NCI-H526 (cell line): ENCODE measurements at regions not wholly inside any gene's neighbourhood (a gene's known extent, or its start where the extent isn't known, plus 50 kb on each side); places are given as distances from the start of the nearest gene placed in this dataset.
"Not testable (repeated sequence)": the region's sequence is repeated elsewhere in the genome, so short reads cannot be mapped to it uniquely, and the experiment has no call there.

Experiments used
- DNase-seq, 2 experiments: peaks; one replicate each; lab custom pipeline; 2025; lab: John Stamatoyannopoulos, UW

GRCh38 chr22:26769663-26770062 lies 112.3 kb downstream of the MIAT start:
- no peak for DNase-seq

- DNase-seq: no peak
Measured at GRCh38 chr22:26770624-26771023, 113.2 kb downstream of the MIAT start.

- DNase-seq: not testable (repeated sequence)
Measured at GRCh38 chr22:26773054-26773453, 115.7 kb downstream of the MIAT start.

- DNase-seq: no peak
Measured at GRCh38 chr22:26775394-26775793, 118.0 kb downstream of the MIAT start.

- no peak for DNase-seq
Measured at GRCh38 chr22:26777156-26777801, 119.9 kb downstream of the MIAT start.

GRCh38 chr22:26778372-26778771 lies 121.0 kb downstream of the MIAT start:
- no peak for DNase-seq

- no peak for DNase-seq
Measured at GRCh38 chr22:26779108-26779507, 121.7 kb downstream of the MIAT start.

GRCh38 chr22:26779929-26780328 lies 122.5 kb downstream of the MIAT start:
- DNase-seq: no peak

GRCh38 chr22:26780521-26780920 lies 123.1 kb downstream of the MIAT start:
- peak in 1 of 2 experiments; percentile 17 for DNase-seq

- no peak for DNase-seq
Measured at GRCh38 chr22:26781062-26781461, 123.7 kb downstream of the MIAT start.

GRCh38 chr22:26781596-26781995 lies 124.2 kb downstream of the MIAT start:
- DNase-seq: peak; percentile 88 to 95

- no peak for DNase-seq
Measured at GRCh38 chr22:26783885-26784284, 126.5 kb downstream of the MIAT start.

GRCh38 chr22:26784772-26785171 lies 127.4 kb downstream of the MIAT start:
- no peak for DNase-seq

GRCh38 chr22:26785932-26786331 lies 128.5 kb downstream of the MIAT start:
- DNase-seq: no peak

GRCh38 chr22:26786398-26786797 lies 129.0 kb downstream of the MIAT start:
- no peak for DNase-seq

- peak; percentile 42 to 75 for DNase-seq
Measured at GRCh38 chr22:26789951-26790350, 132.6 kb downstream of the MIAT start.

- DNase-seq: no peak
Measured at GRCh38 chr22:26792522-26792921, 135.1 kb downstream of the MIAT start.

- no peak for DNase-seq
Measured at GRCh38 chr22:26796785-26797184, 139.4 kb downstream of the MIAT start.

GRCh38 chr22:26797910-26798309 lies 140.5 kb downstream of the MIAT start:
- peak in 1 of 2 experiments; percentile 67 for DNase-seq

GRCh38 chr22:26798462-26799065 lies 141.2 kb downstream of the MIAT start:
- DNase-seq: peak in 1 of 2 experiments; percentile 35

- no peak for DNase-seq
Measured at GRCh38 chr22:26800858-26801257, 143.5 kb downstream of the MIAT start.

GRCh38 chr22:26801449-26801848 lies 144.1 kb downstream of the MIAT start:
- no peak for DNase-seq

GRCh38 chr22:26804315-26804714 lies 146.9 kb downstream of the MIAT start:
- no peak for DNase-seq
